Neural cell (in vitro differentiated cells): ENCODE measurements at regions not wholly inside any gene's neighbourhood (a gene's known extent, or its start where the extent isn't known, plus 50 kb on each side); places are given as distances from the start of the nearest gene placed in this dataset.

Experiments used
- H2AFZ ChIP-seq: fragments of 200-600, 300-800 bp; sonication (generic), shearing (Covaris generic); 2 replicates; pipeline ENCODE4 v1.6.0; 2014; ENCODE audit warnings: low read depth, mild to moderate bottlenecking, antibody characterized with exemption, low read length, moderate library complexity
- H3F3A ChIP-seq: fragments of 200-600 bp; shearing (Covaris generic); 2 replicates; pipeline ENCODE4 v1.6.1; 2016; ENCODE audit warnings: mild to moderate bottlenecking, moderate library complexity, mixed read lengths, antibody characterized with exemption, low read length; ENCODE audit not compliant: insufficient read depth, poor library complexity, severe bottlenecking
- H3K27ac ChIP-seq: fragments of 200-600, 300-800 bp; sonication (generic), shearing (Covaris generic); 2 replicates; pipeline ENCODE4 v1.5.1; 2014; ENCODE audit warnings: mild to moderate bottlenecking, low read length, moderate library complexity
- H3K27me3 ChIP-seq: fragments of 300-800, 200-600 bp; sonication (generic), shearing (Covaris generic); 2 replicates; pipeline ENCODE4 v1.6.0; 2014; ENCODE audit warnings: mild to moderate bottlenecking, low read depth, low read length, moderate library complexity; ENCODE audit not compliant: insufficient read depth
- H3K36me3 ChIP-seq: fragments of 300-800, 200-600 bp; sonication (generic), shearing (Covaris generic); 2 replicates; pipeline ENCODE4 v1.5.1; 2014; ENCODE audit warnings: mild to moderate bottlenecking, antibody characterized with exemption, low read length, moderate library complexity; ENCODE audit not compliant: insufficient read depth
- H3K4me2 ChIP-seq: fragments of 300-800, 200-600 bp; sonication (generic), shearing (Covaris generic); 2 replicates; pipeline ENCODE4 v1.6.0; 2014; ENCODE audit warnings: mild to moderate bottlenecking, low read length
- H3K4me3 ChIP-seq: fragments of 300-800, 200-600 bp; sonication (generic), shearing (Covaris generic); 2 replicates; pipeline ENCODE4 v1.5.1; 2014; ENCODE audit warnings: mild to moderate bottlenecking, low read length, moderate library complexity
- H3K79me2 ChIP-seq: fragments of 200-600 bp; shearing (Covaris generic); replicated peaks from 2 replicates; pipeline ENCODE4 v1.6.0; 2014; ENCODE audit warnings: mild to moderate bottlenecking, low read length, moderate library complexity; ENCODE audit not compliant: insufficient read depth
- H3K9ac ChIP-seq: fragments of 300-800, 200-600 bp; sonication (generic), shearing (Covaris generic); 2 replicates; pipeline ENCODE4 v1.6.1; 2016; ENCODE audit warnings: mild to moderate bottlenecking, low read length, mixed read lengths
- H3K9me2 ChIP-seq: fragments of 200-600 bp; shearing (Covaris generic); 2 replicates; pipeline ENCODE4 v1.6.1; 2016; ENCODE audit warnings: mild to moderate bottlenecking, low read length, mixed read lengths; ENCODE audit not compliant: insufficient read depth
- H3K9me3 ChIP-seq: fragments of 200-600, 300-800 bp; sonication (generic), shearing (Covaris generic); 2 replicates; pipeline ENCODE4 v1.6.1; 2016; ENCODE audit warnings: mild to moderate bottlenecking, mixed run types, low read length, moderate library complexity, mixed read lengths
- H4K20me1 ChIP-seq: fragments of 200-600 bp; shearing (Covaris generic); 2 replicates; pipeline ENCODE4 v1.6.1; 2016; ENCODE audit warnings: mild to moderate bottlenecking, mixed run types; ENCODE audit not compliant: insufficient read depth
- CTCF ChIP-seq: fragments of 450-650 bp; IDR thresholded peaks from 2 replicates; pipeline ENCODE4 v1.5.1; 2014; ENCODE audit warnings: antibody characterized with exemption, mild to moderate bottlenecking, moderate library complexity; ENCODE audit not compliant: poor library complexity, severe bottlenecking
- EP300 ChIP-seq: fragments of 450-650 bp; conservative IDR thresholded peaks from 2 replicates; pipeline ENCODE4 v1.6.1; 2014; ENCODE audit warnings: antibody characterized with exemption, mild to moderate bottlenecking, moderate library complexity; ENCODE audit not compliant: poor library complexity, severe bottlenecking
- EZH2 ChIP-seq: fragments of 200-600, 300-800 bp; shearing (Covaris generic), sonication (generic); IDR thresholded peaks from 2 replicates; pipeline ENCODE4 v1.6.1; 2014; ENCODE audit warnings: antibody characterized with exemption, low read length, borderline replicate concordance, mild to moderate bottlenecking; ENCODE audit not compliant: insufficient read depth, poor library complexity, severe bottlenecking
- MXI1 ChIP-seq: fragments of 450-650 bp; conservative IDR thresholded peaks from 2 replicates; pipeline ENCODE4 v1.6.1; 2014; ENCODE audit warnings: antibody characterized with exemption, mild to moderate bottlenecking; ENCODE audit not compliant: poor library complexity, severe bottlenecking
- POLR2AphosphoS5 ChIP-seq: IDR thresholded peaks from 2 replicates; pipeline ENCODE4 v1.6.1; 2012
- RAD21 ChIP-seq: fragments of 450-650 bp; conservative IDR thresholded peaks from 2 replicates; pipeline ENCODE4 v1.6.1; 2014; ENCODE audit warnings: antibody characterized with exemption, mild to moderate bottlenecking, moderate library complexity
- REST ChIP-seq: IDR thresholded peaks from 2 replicates; pipeline ENCODE4 v1.6.1; 2012; ENCODE audit warnings: borderline replicate concordance
- SMC3 ChIP-seq: fragments of 450-650 bp; conservative IDR thresholded peaks from 2 replicates; pipeline ENCODE4 v1.6.1; 2014; ENCODE audit warnings: antibody characterized with exemption, mild to moderate bottlenecking, moderate library complexity; ENCODE audit not compliant: poor library complexity
- TAF1 ChIP-seq: IDR thresholded peaks from 2 replicates; pipeline ENCODE4 v1.6.1; 2012; ENCODE audit warnings: low read depth

GRCh38 chr1:87743256-87743655 lies 414.6 kb downstream of the LMO4 start:
- H2AFZ ChIP-seq: no peak overlapping the region

GRCh38 chr1:87744056-87744455 lies 415.4 kb downstream of the LMO4 start:
- no peaks in the 10 kb centered on the region for H3K9me2 ChIP-seq
- H3K36me3 ChIP-seq: no peaks in the 10 kb centered on the region
- H3K4me3 ChIP-seq: no peak overlapping the region
- H4K20me1 ChIP-seq: no peaks in the 10 kb centered on the region
- H3K4me2 ChIP-seq: no peak overlapping the region
- no peak overlapping the region for H3K27ac ChIP-seq
- H3K79me2 ChIP-seq: no peaks in the 10 kb centered on the region
- no peak overlapping the region for H3K9ac ChIP-seq
- H3K9me3 ChIP-seq: no peaks in the 10 kb centered on the region
- no peaks in the 10 kb centered on the region for H3F3A ChIP-seq
- H3K27me3 ChIP-seq: no peaks in the 10 kb centered on the region
- no peak overlapping the region for H2AFZ ChIP-seq
- TF ChIP-seq EZH2: no peak
- TF ChIP-seq TAF1: no peak
- no peak for TF ChIP-seq RAD21
- TF ChIP-seq REST: no peak
- no peak for TF ChIP-seq CTCF
- no peak for TF ChIP-seq EP300

More at GRCh38 chr1:87743256-87743655, 414.6 kb downstream of the LMO4 start:
- H3K79me2 ChIP-seq: no peaks in the 10 kb centered on the region
- H3K27ac ChIP-seq: no peak overlapping the region
- H4K20me1 ChIP-seq: no peaks in the 10 kb centered on the region
- no peak overlapping the region for H3K9ac ChIP-seq
- no peaks in the 10 kb centered on the region for H3K9me2 ChIP-seq
- H3K27me3 ChIP-seq: no peaks in the 10 kb centered on the region
- no peak overlapping the region for H3K4me3 ChIP-seq
- H3K9me3 ChIP-seq: no peaks in the 10 kb centered on the region
- H3K36me3 ChIP-seq: no peaks in the 10 kb centered on the region
- TF ChIP-seq POLR2AphosphoS5 (no peak), MXI1 (no peak), RAD21 (no peak), SMC3 (no peak), EP300 (no peak), CTCF (no peak), REST (no peak), EZH2 (no peak), TAF1 (no peak)
- no peak overlapping the region for H3K4me2 ChIP-seq
- no peaks in the 10 kb centered on the region for H3F3A ChIP-seq
